Medulla oblongata (tissue), 1 donor: ENCODE measurements at regions not wholly inside any gene's neighbourhood (a gene's known extent, or its start where the extent isn't known, plus 50 kb on each side); places are given as distances from the start of the nearest gene placed in this dataset.
"Not testable (repeated sequence)": the region's sequence is repeated elsewhere in the genome, so short reads cannot be mapped to it uniquely, and the experiment has no call there.

Source experiments
- DNase-seq: peaks from one replicate; pipeline ENCODE4 v3.0.0-alpha.2; 2015; ENCODE audit errors: extremely low spot score

DNA sequence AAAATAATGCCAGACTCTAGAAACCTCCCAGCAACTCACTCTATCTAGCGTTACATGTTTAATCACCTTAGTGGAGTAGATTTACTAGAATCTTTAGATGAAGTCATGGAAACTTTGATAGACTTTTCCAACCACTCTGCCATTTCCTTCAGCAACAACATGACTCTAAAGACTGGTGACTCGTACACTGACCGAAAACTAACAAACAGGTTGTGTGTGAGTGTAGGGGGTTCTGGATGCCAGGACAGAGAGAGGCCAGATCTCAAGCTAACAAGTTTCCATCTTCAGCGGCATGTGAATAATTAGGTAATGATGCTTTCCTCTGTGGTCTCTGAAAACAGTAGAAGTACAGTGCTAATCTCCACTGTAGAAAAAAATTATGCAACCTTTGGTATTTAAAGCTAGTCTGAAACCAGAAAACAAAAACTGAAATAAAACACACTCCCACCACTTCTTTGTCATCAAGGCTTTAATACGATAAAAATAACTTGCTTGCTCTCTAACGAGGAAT is 286.4 kb downstream of the PRDM5 start:
- DNase-seq: no peak

DNA sequence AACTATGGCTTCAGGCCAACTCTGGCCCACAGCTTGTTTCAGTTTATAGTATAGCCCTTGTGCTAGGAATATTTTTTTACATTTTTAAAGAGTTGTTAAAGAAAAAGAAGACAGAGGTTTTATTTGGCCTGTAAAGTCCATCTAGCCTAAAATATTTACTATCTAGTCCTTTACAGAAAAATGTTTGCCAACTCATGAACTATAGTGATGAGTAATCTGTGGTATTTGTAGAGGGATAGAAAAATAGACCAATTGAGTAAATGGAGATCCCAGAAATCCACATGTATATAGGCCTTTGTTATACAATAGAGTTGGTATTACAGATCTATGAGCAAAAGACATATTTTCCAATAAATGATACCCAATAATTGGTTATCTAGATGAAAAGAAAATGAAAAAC is 288.7 kb downstream of the PRDM5 start:
- DNase-seq: no peak

DNA sequence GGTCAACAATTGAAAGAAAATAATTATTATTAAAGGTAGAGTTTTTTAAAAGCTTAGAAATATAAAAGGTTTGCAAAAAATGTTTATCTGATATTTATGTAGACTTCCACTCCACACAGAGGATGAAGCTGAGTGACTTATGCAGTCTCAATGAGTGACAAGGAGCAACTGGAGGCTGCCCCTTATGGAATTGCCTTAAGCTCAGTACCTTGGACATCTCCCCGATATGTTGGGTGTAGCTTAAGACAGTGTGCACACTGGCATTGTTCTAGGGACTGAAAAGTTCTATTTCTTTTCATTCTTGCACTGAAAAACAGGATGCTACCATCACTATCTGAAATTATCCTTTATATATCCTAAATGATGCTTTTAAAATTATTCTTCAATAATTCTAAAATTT is 292.1 kb downstream of the PRDM5 start:
- no peak for DNase-seq

DNA sequence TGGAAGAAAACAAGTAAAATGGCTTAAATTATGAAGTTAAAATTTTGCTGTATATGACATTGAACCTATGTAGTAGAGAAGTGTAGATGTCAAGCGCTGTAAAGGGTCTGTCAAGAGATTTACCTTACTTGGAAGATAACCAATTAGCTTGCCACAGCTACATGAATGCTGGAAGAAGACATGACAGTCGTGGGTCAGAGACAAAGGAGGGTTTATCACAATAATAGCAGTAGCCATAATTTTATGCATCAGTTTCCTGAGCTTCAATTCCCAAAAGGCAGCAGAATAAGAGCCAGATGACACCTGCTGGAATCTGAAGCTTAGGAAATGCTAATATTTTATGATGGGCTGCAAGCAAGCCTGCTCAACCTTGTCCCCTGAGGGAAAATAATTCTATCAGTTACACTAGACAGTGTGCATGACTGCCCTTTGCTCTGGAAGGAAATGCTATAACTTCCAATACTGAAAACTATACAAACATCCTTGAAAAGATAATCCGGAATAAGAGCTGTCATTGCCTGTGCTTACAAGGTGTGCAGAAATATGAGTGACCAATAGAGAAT is 292.9 kb downstream of the PRDM5 start:
- no peak for DNase-seq

DNA sequence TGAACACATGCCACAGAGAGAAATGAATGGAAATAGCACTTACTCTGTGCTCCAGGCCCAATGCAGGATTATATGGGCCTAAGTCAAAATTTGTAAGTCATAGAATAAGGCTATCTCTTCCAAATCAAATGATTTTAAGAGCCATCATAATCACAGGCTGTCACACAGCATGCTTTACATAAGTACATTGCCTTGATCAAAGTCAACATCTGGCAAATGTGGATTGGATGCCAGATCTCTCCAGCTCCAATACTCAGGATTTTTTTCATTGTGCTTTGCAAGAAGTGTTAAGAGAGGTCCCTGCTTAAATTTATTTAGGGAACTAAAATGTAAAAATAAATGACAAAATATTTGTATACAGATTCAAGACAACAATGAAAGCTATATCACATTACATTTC is 299.9 kb downstream of the PRDM5 start:
- no peak for DNase-seq

DNA sequence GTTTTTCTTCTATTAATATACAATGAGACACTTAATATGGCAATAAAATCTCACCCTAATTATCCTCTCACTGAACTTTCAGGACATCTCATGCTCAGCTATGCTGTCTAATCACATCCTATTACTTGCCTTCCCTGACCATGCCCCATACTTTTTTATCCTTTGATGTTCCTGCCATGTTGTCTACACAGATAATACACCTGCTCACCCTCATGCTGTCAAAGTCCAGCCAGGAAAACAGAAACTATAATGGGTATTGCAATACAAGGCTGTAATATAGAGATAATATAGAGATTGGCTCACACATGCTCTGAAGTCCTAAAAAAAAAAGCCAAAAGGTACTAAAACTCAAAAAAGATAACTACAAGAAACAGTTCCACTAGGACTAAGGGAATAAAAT is 305.4 kb downstream of the PRDM5 start:
- DNase-seq: no peak

DNA sequence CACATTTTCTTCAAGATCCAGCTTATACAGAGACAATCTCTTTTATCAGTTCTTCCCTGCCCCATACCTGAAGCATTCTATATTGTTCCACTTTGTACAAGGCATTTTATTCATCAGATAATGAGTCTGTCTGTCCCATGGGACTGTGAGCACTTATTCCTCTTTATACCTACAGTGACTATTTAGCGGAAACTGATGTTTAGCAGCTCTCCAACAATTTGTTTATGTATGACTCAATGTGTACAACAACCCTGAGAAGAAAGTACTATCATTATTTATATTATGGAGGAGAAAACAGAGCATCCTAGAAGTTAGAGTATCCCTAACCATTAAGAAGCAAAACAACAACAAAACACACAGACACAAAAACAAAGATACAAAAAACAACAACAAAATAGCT is 306.5 kb downstream of the PRDM5 start:
- no peak for DNase-seq

DNA sequence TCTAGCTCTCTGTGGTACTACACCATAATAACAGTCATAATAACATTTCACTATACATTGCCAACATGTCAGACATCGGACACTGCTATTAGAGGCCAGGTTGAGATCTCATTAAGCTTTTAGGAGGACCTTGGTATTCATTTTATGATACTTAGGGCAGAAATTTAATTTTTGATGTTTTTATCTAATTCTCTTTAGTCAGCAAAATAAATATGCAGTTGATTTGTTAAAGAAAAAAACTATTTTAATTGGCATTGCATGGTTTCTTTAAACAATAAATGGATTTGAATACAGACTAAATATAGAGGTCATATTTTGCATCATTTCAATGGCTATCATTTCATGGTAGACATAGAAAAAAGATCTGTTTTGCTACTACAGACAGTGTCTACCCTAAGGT is 308.7 kb downstream of the PRDM5 start:
- no peak for DNase-seq

DNA sequence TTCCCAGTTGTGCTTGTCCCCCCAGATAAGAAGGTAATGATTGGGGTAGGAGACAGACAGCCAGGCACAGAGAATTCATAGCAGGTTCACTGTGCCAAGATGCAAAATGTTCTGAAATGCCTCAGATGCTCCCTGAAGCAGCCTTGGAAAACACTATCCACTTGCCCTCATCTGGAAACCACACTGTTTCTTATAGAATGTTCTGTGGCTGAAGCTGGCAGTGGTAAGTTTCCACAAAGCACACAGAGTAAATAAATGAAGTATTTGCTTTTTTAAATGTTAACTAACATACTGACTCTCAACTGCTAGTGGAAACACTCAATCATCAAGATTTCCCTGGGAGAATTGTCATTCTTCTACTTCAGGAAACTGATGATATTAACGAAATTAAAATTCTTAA is 311.4 kb downstream of the PRDM5 start:
- DNase-seq: no peak

DNA sequence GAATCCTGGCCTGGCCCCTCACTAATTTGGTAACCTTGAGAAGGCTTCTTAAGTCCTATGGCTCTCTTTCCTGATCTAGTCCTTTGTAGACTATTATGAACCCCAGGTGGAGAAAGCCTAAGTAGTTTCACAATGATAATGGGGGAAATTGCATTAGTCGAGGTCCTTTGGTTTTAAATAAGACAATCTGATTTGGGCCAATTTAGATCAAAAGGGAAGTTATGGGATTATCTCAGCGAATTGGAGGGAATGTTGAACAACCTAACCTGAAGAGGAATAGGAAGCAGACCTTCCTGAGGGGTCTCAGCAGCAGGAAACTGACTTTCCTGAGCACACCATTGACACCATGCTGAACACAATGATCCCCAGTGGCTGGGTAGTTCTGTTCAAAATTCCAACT is 331.5 kb downstream of the PRDM5 start:
- no peak for DNase-seq

DNA sequence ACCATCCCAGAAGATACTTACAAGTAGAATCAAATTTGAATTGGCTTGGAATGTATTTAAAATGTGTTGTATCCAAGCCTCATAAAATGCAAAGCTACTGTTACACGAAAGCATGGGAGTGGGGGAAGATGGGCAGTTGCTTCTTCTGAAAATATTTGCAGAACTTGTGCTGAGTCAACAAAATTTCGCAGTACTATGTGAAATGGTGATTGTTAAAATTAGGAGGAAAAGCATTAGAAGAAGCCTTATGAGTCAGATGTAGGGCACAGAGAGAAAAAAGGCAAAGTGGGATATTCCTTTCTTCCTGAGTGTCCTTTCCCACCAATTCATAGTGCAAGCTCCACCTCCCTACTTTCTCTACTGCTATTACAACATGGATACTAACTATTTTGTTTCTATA is 332.7 kb downstream of the PRDM5 start:
- no peak for DNase-seq

DNA sequence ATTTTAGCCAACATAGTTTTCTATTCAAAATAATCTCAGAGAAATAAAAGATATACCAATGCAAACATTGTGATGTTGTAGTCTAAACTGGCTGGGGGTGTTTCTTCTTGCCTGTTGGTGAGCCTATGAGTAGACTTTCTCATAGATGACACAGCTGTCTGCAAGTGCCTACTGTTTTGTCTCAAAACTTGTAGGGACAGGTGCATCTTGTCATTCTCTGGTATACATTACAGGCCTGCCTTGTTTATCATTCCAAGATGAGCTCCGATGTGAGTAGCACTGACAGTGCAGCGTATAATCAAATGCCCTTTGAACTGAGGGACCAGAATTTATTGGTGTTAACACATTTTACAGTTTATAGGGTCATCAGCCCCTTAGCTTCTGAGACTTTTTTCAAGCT is 353.8 kb downstream of the PRDM5 start:
- no peak for DNase-seq

DNA sequence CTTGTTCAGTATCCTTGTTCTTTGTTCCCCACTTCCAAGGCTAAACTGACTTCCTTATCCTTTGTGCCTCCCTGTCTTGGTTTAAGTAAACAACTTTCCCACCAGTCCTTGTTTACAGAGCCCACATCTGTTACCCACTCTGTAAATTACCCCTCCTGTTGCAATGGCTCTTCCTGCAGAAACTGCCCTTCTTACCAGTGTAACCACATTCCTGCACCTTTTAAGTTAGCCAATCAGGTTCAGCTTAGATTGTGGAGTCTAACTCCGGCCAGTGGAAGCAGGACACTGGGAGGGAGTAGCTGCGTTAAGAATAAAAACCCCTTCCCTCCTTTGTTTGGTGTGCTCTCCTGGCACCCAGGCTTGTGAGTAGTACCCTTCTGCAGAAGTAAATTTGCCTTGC is 360.9 kb downstream of the PRDM5 start:
- DNase-seq: no peak

DNA sequence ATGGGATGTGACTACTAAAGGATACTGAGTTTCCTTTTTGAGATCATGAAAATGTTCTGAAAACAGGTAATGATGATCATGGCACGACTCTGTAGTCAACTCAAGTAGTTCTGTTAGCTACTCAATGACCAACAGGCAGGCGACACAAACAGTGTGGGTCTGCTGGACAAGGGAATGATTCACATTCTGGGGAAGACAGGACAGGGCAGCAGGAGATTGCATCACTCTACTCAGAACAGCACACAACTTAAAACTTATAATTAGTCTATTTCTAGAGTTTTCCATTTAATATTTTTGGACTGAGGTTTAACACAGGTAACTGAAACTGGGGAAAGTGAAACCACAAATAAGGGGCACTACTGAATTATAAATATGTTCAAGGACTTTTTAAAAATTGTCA is 365.2 kb downstream of the PRDM5 start:
- no peak for DNase-seq

DNA sequence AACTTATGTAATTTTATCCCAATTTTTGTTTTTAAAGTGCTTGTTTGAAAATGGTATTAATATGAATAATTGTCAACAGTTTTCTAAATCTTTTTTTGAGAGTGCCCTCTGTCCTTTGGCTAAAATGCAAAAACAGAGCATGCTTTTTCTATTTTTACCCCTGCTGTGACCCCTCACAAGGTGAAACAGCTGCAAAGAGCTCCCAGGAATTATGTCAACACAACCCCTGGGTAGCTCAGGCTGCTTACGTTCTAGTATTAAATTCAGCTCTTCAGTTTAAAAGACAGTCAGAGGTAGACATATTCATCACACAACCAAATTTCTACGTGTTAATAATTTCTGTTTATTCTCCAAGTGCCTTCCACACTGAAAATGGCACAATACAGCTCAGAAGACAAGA is 367.5 kb downstream of the PRDM5 start:
- no peak for DNase-seq

DNA sequence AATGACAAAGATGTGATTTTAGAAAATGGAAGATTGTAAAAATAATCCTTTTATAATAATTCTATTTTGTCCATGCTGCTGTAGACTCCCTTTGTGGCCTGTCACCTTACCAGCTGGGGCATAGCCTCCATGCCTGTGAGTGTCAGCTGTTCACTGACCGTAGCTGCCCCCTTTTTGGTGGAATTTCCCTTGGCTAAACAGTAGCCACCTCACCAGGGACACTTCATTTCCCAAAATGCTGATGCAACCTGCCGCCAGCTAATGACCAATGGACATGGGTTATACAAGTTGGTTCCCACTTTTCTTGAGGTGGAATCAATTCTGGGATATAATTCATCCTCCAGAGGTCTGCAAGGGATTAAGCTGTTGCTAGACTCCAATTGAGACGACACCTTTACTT is 368.4 kb downstream of the PRDM5 start:
- DNase-seq: no peak

DNA sequence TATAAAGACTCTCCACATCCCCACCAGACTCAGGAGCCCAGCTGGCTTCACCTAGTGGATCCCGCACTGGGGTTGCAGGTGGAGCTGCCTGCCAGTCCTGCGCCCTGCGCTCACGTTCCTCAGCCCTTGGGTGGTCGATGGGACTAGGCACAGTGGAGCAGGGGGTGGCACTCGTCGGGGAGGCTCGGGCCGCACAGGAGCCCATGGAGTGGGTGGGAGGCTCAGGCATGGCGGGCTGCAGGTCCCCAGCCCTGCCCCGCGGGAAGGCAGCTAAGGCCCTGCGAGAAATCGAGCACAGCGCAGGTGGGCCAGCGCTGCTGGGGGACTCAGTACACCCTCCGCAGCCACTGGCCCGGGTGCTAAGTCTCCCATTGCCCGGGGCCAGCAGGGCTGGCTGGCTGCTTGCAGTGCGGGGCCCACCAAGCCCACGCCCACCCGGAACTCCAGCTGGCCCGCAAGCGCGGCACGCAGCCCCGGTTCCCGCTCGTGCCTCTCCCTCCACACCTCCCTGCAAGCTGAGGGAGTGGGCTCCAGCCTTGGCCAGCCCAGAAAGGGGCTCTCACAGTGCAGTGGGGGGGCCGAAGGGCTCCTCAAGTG is 371.8 kb downstream of the PRDM5 start:
- not testable (repeated sequence) for DNase-seq

DNA sequence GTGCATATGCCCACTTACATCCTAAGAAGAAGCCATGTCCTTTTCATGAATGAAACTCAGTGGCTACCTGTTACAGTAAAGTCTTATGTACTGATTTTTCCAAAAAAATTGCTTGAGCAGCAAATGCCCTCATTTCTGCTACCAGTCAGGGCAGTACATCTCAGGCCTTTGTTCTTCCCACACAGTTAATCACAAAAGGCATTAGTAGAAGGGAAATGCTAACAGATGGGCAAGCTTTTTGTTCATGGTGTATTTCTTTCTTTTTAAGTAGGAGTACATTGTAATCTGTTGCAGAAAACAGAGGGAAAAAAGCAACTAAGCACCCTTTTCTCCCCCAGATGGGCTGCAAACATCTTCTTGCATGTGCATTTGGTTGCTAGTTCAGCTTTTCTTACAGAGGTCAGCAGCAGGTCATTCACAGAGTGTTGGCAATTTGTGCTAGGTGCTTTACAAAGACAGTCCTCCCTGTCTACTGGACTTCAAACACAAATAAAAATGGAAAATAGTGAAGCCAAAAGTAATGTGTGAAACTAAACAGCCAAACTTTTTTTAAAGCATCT is 373.4 kb downstream of the PRDM5 start:
- DNase-seq: no peak

DNA sequence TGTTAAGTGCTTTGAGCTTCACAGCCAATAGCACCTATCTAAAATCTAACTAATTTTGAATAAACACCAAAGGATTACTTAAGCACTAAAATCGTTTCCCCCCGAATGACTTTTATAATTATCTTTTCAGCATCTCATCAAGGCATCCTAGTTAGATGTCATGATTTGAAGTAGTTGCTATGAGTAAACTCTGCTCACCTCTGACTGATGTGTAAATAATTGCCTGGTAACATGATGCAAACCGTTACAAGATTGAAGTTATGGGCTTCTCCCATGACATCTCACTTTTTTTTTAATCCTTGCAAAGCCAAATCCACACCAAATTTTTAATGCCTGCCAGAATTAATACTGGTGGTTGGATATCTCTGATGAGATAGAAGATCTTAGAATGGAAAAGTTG is 377.1 kb downstream of the PRDM5 start:
- no peak for DNase-seq

DNA sequence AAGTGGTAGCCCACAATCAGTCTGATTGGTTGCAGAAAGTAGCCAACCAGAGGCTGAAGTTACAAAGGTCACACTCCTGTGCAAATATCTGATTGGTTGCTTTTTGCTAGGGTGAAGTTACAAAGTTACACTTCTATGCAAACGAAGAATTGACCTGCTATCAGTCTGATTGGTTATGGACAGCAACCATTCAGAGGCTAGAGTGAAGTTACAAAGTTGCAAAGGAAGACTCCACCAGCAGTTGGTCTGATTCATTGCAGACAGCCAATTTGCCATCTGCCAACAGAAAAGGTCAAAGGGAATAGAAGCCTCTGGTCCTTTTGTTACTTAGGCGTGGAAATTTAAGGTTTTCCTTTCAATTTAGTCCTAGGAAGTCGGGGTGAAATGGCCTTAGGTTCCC is 377.7 kb downstream of the PRDM5 start:
- DNase-seq: no peak

DNA sequence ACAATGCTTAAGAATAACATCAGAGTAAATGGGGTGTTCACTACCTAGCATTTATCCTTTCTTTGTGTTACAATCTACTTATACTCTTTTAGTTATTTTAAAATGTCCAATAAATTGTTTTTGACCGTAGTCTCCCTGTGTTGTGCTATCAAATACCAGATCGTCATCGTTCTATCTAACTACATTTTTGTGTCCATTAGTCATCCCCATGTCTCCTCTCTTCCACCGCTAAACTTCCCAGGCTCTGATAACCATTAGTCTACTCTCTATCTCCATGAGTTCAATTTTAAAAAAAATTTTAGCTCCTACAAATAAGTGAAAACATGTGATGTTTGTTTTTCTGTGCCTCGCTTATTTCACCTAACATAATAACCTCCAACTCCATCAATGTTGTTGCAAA is 381.9 kb downstream of the PRDM5 start:
- DNase-seq: no peak

DNA sequence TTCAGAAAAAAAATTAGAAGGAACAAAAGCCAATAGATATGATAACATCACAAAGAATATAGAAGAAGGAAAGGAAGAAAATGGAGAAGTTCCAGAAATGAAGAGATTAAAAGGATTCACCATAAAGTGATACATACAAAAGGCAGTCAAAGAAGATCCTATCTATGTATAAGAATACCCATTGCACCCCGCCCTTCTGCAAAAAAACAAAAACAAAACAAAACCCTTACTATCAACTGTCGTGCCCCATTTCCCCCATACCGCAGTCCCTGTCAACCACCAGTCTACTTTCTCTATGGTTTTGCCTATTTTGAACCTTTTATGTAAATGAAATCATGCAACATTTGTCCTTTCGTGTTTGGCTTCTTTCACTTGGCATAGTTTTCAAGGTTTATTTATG is 385.6 kb downstream of the PRDM5 start:
- DNase-seq: no peak

DNA sequence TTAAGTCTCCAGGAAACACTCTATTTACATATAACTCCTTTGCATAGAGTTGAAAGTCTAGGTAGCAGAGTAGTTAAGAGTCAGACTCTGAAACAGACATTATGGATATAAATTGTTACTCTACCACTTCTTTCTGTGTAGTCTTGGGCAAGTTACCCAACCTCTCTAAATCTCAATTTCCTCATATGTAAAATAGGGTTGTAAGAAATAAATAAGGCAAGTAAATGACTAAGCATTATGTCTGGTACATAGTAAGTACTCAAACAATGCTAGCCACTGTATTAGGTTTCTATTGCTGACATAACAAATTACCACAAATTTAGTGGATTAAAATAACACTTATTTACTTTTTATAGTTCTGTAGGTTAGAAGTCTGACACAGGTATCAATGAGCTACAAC is 394.1 kb downstream of the PRDM5 start:
- DNase-seq: no peak

DNA sequence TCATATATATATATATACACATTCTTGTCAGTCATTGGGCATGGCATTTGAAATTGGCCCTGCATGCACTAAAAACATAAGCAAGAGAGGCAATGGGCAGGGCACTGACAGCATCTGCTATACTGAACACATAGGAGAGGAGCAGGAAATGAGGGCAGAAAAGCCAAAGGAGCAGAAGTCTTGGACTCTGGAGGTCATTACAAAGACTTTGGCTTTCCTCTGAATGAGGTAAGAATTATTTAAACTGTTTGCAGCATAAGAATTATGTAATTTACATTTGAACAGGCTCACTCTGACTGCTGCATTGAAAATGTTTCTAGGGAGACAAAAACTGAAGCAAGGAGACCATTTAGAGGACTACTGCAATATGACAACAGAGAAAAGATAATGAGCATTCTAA is 396.5 kb downstream of the PRDM5 start:
- no peak for DNase-seq
